GM18907 (cell line): ENCODE measurements at regions not wholly inside any gene's neighbourhood (a gene's known extent, or its start where the extent isn't known, plus 50 kb on each side); places are given as distances from the start of the nearest gene placed in this dataset.
A peak's percentile ranks its signal among the peaks of the same experiment; 100 is the strongest.

Experiments
- ATAC-seq: cut with Tn5 transposase; IDR thresholded peaks from one replicate; pipeline ENCODE4 v1.9.1; 2021; ENCODE audit warnings: mild to moderate bottlenecking, moderate library complexity; ENCODE audit not compliant: unreplicated experiment

- ATAC-seq = peak; percentile 93
These were observed 491.0 kb downstream of the FGF9 start for GRCh38 chr13:22161871-22162270.

DNA sequence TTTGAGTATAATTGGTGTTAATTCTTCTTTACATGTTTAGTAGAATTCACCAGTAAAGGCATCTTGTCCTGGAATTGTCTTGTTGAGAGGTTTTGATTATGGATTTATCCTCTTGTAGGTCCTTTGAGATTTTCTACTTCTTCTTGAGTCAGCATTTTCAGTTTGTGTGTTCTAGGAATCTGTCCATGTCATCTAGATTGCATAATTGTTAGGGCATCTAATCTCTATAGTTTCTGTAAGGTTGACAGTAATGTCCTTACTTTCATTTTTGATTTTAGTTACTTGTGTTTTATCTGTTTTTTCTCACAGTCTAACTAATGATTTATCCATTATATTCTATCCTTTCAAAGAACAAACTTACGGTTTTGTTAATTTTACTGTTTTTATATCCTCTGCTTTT is 492.0 kb downstream of the FGF9 start:
- ATAC-seq = peak; percentile 54

GRCh38 chr13:22168437-22169190 is 497.7 kb downstream of the FGF9 start:
- ATAC-seq = no peak

DNA sequence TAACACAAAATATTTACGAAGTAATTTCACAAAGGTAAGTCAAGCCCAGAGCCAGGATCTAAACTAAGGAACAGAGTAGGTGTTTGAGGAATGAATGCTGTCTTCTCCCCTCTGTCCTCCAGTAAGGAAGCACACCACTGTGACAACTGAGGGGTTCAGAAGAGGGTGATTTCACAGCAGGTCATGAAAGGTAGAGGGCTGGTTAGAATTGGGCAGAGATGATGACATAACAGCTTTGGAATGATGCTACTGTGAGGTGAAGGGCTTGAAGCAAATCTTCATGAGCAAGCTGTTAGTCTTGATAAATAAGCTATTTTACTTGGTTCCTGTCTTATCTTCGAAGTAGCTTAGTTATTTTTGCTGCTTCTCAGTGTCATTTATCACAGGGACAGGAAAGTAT is 498.6 kb downstream of the FGF9 start:
- ATAC-seq = no peak

DNA sequence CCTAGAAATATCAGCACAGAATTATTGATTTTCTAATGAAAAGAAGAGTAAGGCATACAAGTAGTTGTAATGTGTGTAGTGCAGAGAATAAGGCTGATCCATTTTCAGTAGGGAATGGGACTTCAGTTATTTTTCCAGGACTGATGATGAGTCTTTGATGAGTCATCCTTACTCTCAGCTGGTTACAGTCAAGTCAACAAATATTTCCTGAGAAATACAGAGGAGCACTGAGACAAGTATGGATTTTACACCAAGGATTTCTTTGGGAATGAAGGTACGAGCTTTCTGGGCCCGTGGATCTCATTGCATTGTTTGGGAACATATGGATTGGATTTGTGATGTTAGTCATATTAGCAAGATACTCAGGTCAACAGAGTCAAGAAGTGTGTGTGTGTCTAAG is 502.7 kb downstream of the FGF9 start:
- no peak for ATAC-seq

GRCh38 chr13:22175241-22175640 is 504.4 kb downstream of the FGF9 start:
- ATAC-seq = no peak

GRCh38 chr13:22175815-22176214 is 504.9 kb downstream of the FGF9 start:
- no peak for ATAC-seq

DNA sequence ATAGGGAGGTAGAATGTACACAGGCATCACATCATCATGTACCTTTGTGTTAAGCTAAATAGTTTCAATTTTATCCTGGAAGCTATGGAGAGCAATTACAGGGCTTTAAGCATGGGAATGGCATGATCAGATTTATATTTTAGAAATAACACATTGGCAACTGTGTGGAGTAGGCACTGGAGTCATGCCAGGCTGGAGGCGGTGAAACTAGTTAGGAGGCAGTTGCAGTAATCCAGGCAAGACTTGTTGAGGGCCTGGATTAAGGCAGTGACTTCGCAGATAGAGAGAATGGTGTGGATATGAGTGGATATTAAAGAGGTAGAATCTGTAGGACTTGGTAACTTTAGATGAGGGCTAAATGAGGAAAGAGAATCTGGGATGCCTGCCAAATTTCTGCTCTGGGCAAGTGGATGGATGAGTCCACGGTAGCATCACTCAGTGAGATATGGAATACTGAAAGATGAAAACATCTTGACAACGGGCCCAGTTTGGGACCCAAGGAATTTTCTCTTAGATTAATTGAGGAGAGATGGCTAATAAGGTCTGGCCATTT is 506.2 kb downstream of the FGF9 start:
- no peak for ATAC-seq

DNA sequence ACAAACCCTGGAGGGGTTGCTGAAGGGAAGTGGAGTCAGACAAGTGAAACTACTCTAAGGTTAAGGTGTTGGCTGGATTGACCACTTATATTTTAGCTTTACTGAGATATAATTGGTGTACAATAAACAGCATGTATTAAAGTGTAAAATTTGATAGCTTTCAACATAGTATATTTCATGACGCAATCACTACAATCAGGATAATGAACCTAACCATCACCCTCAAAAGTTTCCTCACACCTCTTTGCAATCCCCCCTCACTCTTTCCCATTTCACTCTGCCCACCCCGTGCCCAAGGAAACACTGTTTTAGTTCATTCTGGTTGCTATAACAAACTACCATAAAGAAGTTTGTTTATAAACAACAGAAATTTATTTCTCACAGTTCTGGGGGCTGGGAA is 508.0 kb downstream of the FGF9 start:
- no peak for ATAC-seq

GRCh38 chr13:22187329-22187728 is 516.5 kb downstream of the FGF9 start:
- no peak for ATAC-seq

- ATAC-seq = no peak
These were observed 518.5 kb downstream of the FGF9 start for GRCh38 chr13:22189176-22190048.

DNA sequence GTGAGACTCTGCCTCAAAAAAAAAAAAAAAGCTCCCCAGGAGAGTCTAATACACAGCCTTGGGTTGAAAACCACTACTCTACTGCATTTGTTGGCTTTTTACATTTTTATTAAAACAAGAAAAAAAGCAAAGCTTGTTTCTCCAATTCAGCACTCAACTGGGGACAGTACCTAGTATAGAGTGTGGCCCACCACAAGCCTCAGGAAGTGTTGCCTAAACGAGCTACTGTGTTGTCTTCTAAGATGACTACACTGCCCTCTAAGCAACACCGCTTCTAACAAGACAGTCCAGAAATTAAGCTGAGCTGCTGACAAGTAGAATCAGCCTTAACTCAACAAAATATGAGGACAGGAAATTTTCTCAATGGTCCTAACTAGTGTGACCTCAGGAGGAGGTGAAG is 522.2 kb downstream of the FGF9 start:
- no peak for ATAC-seq

DNA sequence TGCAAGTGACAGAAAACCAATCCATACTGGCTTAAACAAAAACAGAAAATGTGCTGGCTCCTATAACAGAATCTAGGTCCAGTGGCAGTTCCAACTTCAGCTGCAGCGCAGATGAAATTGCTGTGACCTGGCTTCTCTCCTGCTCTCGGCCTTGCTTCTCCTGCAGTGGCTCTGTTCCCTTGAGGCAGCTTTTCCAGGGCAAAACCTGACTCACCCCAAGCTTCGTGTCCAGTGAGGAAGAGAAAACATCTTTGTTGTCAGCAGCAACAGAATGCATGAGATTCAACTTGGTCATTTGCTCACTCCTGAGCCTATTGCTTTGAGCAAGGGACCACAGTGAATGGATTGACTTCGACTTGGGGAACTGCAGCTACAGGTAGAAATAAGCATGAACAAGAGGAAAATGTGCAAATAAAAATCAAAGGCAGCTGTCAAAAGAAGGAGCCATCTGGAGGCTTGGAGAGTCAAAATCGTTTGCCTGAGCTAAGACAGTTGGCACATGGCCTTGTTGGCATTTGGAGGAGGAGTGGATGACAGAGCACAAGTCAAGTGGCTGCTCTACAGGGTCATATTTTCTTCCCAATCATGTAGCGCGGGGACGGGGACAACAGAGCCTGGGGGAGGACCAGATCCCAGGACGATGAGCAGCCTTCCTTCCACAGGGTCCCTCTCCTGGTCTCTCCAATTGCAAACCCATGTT is 523.4 kb downstream of the FGF9 start:
- no peak for ATAC-seq

- no peak for ATAC-seq
These were observed 524.9 kb downstream of the FGF9 start for GRCh38 chr13:22195726-22196125.

GRCh38 chr13:22196777-22197176 is 525.9 kb downstream of the FGF9 start:
- no peak for ATAC-seq

GRCh38 chr13:22198001-22198400 is 527.1 kb downstream of the FGF9 start:
- no peak for ATAC-seq

- ATAC-seq = no peak
These were observed 527.9 kb downstream of the FGF9 start for GRCh38 chr13:22198641-22199217.

GRCh38 chr13:22200440-22200839 is 529.6 kb downstream of the FGF9 start:
- no peak for ATAC-seq

DNA sequence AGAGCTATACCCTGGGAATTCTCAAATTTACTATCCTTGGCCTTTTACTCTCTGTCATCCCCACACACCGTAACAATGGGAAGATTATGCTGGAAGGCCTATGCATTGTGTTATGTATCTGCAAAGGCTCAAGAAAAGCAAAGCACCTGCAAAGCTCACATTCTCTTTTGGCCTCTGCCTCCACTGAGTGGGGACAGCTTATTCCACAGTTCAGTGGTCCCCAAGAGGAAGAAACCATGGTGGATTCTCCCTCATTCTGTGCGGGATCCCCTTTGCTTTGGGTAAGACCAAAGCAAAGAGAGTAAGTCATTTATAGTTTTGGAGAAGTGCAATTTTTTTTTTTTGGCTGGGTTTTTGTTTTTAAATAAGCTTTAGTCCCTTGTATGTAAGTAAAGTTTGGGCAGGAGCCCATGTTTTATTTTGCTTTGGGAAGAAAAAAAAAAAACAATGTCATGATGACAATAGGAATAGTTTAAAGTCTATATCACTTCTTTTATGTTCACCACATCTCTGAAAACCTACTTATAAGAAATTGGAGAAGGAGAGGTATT is 530.6 kb downstream of the FGF9 start:
- no peak for ATAC-seq

DNA sequence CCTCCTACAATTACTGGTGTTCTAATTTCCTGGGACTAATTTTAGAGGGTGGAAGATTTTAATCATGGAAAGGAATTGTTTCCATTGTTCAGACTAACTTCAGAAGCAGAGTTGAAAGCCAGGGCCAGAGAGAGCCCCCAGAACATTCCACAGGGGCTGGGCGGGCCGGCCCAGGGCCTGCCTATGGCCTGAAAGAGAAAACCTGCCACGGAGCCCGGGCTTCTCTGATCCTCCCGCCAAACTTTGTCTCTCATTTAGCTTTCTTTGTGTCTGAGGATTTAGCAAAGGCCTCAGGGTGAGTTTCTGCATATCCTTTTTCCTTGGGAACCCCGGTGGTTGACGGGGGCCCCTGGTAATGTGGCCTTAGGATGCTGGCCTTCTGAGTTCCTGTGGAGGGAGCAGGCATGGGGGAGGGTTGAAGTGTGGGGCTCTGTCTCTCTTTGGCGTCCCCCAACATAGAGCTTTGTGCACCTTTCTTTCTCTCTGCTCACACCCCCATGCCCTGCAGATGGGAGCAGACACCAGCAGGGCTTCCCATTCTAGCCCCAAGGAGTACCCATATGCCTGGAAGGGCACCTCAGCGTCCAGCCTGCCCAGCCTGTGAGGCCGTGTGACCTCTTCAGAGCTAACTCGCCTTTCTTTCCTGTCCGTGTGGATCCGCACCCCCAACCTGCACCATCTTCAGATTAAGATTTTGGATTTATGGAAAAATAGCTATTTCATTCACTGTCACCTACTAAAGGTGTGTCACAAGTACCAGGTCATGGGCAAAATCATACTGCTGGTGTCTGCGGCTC is 539.5 kb downstream of the FGF9 start:
- no peak for ATAC-seq
